Transverse colon (tissue), 4 donors: ENCODE measurements at regions not wholly inside any gene's neighbourhood (a gene's known extent, or its start where the extent isn't known, plus 50 kb on each side); places are given as distances from the start of the nearest gene placed in this dataset.

Experiments used
- DNase-seq: peaks from one replicate; pipeline ENCODE4 v3.0.0-alpha.2; 2019
- H3K27ac ChIP-seq, 4 donors: fragments of 200-600 bp; sonication (generic); 2 replicates each; pipeline ENCODE4 v1.5.1; 2016 to 2018; ENCODE audit warnings: inconsistent platforms in 4 of 4
- H3K27me3 ChIP-seq: fragments of 200-600 bp; sonication (generic); 2 replicates; pipeline ENCODE4 v1.5.1; 2017; ENCODE audit warnings: inconsistent platforms
- H3K36me3 ChIP-seq, 4 donors: fragments of 200-600 bp; sonication (generic); 2 replicates each; pipeline ENCODE4 v1.5.1; 2017 to 2019; ENCODE audit warnings: inconsistent platforms in 4 of 4
- H3K4me1 ChIP-seq, 4 donors: fragments of 200-600 bp; sonication (generic); 2 replicates each; pipeline ENCODE4 v1.5.1; 2017 to 2020; ENCODE audit warnings: inconsistent platforms in 4 of 4
- H3K4me3 ChIP-seq, 4 donors: fragments of 200-600 bp; sonication (generic); 1 replicate in 1 of 4; 2 replicates in 3 of 4; pipeline versions ENCODE4 v1.5.1 to v1.6.1; 2017 to 2019; ENCODE audit warnings: inconsistent platforms in 4 of 4
- H3K9me3 ChIP-seq, 2 donors: fragments of 200-600 bp; sonication (generic); 2 replicates each; pipeline ENCODE4 v1.5.1; 2017 to 2019; ENCODE audit warnings: inconsistent platforms in 2 of 2
- EP300 ChIP-seq: sonication (generic); formaldehyde crosslinking; IDR thresholded peaks from one replicate; pipeline ENCODE4 v1.6.1; 2017; ENCODE audit warnings: antibody characterized with exemption, low read depth
- POLR2A ChIP-seq: fragments of 450-650 bp; IDR thresholded peaks from one replicate; pipeline ENCODE4 v1.6.1; 2016; ENCODE audit warnings: antibody characterized with exemption, mild to moderate bottlenecking, moderate library complexity
- POLR2AphosphoS5 ChIP-seq, 3 donors: sonication (generic); formaldehyde crosslinking; IDR thresholded peaks; one replicate each; pipeline ENCODE4 v1.6.1; 2016; ENCODE audit warnings: antibody characterized with exemption in 3 of 3
- WGBS, 2 donors: methylation state at CpG; one replicate each; pipeline ENCODE4 v1.1.5; 2018; ENCODE audit warnings: low coverage in 1 of 2; 5-methylcytosine and 5-hydroxymethylcytosine counted together
- in situ Hi-C, 4 donors: fragments of 200-750 bp; cut with MboI; loops; one replicate each; pipeline versions ENCODE4 v1.15.0 to v1.15.1; 2017; ENCODE audit warnings: low sequenced_read_pairs in 3 of 4, low pct_ligation_motif_present in 1 of 4, low pct_unique_long_range_greater_than_20kb in 1 of 4
- intact Hi-C: fragments of 100-400 bp; cut with DNase I; formaldehyde crosslinking; loops from one replicate; pipeline ENCODE4 v1.15.1; 2023; ENCODE audit warnings: low total_unique reads
- TF ChIP-seq, protein P1 (sequence below), 5 experiments: fragments of 200-600 bp in 3 of 5; fragments of 450-650 bp in 2 of 5; sonication (generic) in 3 of 5; IDR thresholded peaks; 1 replicate in 2 of 5; 2 replicates in 3 of 5; pipeline ENCODE4 v1.5.1; 2016 to 2017; ENCODE audit warnings: antibody characterized with exemption in 5 of 5, inconsistent platforms in 3 of 5, mild to moderate bottlenecking in 2 of 5, moderate library complexity in 1 of 5

DNA sequence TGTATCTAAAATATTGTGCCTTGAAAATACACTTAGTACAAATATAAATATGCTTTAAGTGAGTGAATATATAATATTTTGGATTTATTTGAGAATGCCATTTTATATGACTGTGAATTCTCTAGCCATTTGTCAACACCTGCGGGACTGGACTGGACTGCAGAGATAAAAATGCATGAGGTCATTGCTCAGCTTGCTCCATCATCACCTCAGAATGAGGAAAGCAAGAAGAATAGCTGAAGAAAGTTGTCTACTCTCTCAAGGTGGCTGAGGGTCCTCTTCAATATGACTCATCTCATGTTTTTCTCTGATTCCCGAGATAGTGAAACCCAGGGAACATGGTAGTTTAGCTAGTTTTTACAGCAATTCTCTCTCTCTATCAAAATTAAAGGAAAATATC, 732.5 kb upstream of the AGA start:
- Histone ChIP-seq H3K27me3 (no peaks in the 10 kb centered on the region), H3K4me1 (no peaks in the 10 kb centered on the region), H3K9me3 (no peaks in the 10 kb centered on the region), H3K27ac (no peak overlapping the region), H3K4me3 (no peak overlapping the region), H3K36me3 (no peaks in the 10 kb centered on the region)
- intact Hi-C loops (no loop called here), in situ Hi-C loops (no loop called here)
- 60 to 81% methylated on average over 1 to 2 of the region's 2 CpGs for WGBS, 2 donors
- no peak for DNase-seq
- TF ChIP-seq, protein P1, sequence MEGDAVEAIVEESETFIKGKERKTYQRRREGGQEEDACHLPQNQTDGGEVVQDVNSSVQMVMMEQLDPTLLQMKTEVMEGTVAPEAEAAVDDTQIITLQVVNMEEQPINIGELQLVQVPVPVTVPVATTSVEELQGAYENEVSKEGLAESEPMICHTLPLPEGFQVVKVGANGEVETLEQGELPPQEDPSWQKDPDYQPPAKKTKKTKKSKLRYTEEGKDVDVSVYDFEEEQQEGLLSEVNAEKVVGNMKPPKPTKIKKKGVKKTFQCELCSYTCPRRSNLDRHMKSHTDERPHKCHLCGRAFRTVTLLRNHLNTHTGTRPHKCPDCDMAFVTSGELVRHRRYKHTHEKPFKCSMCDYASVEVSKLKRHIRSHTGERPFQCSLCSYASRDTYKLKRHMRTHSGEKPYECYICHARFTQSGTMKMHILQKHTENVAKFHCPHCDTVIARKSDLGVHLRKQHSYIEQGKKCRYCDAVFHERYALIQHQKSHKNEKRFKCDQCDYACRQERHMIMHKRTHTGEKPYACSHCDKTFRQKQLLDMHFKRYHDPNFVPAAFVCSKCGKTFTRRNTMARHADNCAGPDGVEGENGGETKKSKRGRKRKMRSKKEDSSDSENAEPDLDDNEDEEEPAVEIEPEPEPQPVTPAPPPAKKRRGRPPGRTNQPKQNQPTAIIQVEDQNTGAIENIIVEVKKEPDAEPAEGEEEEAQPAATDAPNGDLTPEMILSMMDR (IDR thresholded peaks at IDR 0.05), result no peak
- TF ChIP-seq EP300, result no peak
- TF ChIP-seq POLR2AphosphoS5 (IDR thresholded peaks at IDR 0.05), result no peak
- no peak for TF ChIP-seq POLR2A

DNA sequence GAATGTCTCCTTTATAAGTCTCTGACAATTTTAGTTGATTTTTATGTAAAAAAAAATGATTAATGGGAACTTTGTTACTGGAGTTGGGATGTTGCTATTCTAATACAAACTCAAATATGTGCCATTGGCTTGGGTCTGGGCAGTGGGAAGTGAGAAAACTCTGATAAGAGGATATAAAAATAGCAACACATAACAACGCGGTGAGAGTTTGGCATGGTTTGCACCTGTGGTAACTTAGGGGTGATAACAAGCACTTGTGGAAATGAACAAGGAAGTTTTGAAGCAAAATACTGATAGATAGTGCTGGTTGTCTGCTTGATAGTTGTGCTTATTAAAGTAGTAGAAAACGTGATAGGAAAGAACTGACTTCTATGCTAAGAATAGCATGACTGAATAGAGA, 743.3 kb upstream of the AGA start:
- intact Hi-C loops (loop anchor here (5.0 kb wide), 1 partner anchor 543 kb away; no protein-coding TSS in a partner anchor), in situ Hi-C loops (no loop called here)
- H3K4me3 ChIP-seq, result no peak overlapping the region
- no peaks in the 10 kb centered on the region for H3K36me3 ChIP-seq
- WGBS, 2 donors, result 32 to 40% methylated on average over 3 of the region's 3 CpGs
- DNase-seq, result no peak
- H3K4me1 ChIP-seq, result no peaks in the 10 kb centered on the region
- no peak overlapping the region for H3K27ac ChIP-seq
- TF ChIP-seq, protein P1 (IDR thresholded peaks at IDR 0.05), result no peak
- no peak for TF ChIP-seq POLR2A
- no peak for TF ChIP-seq POLR2AphosphoS5 (IDR thresholded peaks at IDR 0.05)
- no peak for TF ChIP-seq EP300
- no peaks in the 10 kb centered on the region for H3K9me3 ChIP-seq
- no peaks in the 10 kb centered on the region for H3K27me3 ChIP-seq

DNA sequence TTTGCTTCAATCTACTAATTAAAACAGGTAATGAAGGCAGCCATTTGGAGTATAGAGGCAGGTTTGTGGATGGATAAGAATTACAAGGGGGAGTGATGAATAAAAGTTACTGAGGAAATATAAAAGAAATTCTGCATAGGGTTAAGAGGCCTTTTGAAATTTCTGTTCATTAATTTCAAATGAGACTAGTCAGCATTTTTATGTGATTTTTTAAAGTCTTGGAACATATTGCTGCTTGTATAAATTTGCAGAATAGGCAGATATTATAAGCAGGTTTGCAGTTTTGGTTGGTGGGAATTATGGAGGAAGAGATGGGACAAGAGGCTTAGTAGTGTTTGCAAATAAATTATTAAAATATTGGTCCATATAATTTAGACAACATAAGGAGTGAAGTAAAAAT, 750.4 kb upstream of the AGA start:
- H3K9me3 ChIP-seq, result no peaks in the 10 kb centered on the region
- no peaks in the 10 kb centered on the region for H3K4me1 ChIP-seq
- no peak overlapping the region for H3K27ac ChIP-seq

DNA sequence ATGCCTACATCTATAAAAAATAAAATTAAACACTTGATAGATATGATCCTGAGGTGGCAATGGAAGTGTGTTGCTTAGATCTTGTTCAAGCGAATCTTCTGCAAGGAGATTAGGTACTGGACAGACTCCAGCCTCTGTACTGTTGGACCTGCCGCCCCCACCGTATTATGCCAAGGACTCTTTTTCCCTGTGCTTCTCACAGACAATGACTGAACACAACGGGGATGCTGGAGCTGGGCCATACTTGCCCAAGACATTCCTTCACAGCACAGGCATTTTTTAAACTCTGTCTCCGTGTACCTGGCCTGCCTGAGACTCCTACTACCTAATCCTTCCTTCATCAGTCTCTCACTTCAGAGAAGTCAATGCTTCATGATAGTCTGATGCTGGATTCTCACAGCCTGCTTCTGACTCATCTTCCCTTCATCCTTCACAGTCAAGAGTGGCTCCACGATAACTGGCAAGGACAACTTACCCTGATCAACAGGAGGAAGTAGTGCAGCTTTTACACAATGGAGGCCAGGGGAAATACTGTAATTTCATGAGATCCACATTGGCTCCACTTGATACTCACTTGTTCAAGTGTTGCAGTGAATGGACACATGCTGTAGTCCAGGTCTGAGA, 754.6 kb upstream of the AGA start:
- no peak overlapping the region for H3K27ac ChIP-seq
- WGBS, 2 donors, result 87 to 90% methylated on average over 4 to 6 of the region's 6 CpGs
- no peak overlapping the region for H3K4me3 ChIP-seq
- no peaks in the 10 kb centered on the region for H3K27me3 ChIP-seq
- H3K9me3 ChIP-seq, result no peaks in the 10 kb centered on the region
- intact Hi-C loops (no loop called here), in situ Hi-C loops (no loop called here)
- H3K36me3 ChIP-seq, result no peaks in the 10 kb centered on the region
- H3K4me1 ChIP-seq, result no peaks in the 10 kb centered on the region
- DNase-seq, result no peak
- TF ChIP-seq POLR2A, result no peak
- TF ChIP-seq EP300, result no peak
- TF ChIP-seq, protein P1 (IDR thresholded peaks at IDR 0.05), result no peak
- TF ChIP-seq POLR2AphosphoS5 (IDR thresholded peaks at IDR 0.05), result no peak

More for the DNA sequence above, 750.4 kb upstream of the AGA start:
- intact Hi-C loops, result no loop called here
- DNase-seq, result no peak
- no peaks in the 10 kb centered on the region for H3K36me3 ChIP-seq
- H3K4me3 ChIP-seq, result no peak overlapping the region
- no peaks in the 10 kb centered on the region for H3K27me3 ChIP-seq
- TF ChIP-seq POLR2A, result no peak
- TF ChIP-seq EP300, result no peak
- in situ Hi-C loops, result no loop called here

DNA sequence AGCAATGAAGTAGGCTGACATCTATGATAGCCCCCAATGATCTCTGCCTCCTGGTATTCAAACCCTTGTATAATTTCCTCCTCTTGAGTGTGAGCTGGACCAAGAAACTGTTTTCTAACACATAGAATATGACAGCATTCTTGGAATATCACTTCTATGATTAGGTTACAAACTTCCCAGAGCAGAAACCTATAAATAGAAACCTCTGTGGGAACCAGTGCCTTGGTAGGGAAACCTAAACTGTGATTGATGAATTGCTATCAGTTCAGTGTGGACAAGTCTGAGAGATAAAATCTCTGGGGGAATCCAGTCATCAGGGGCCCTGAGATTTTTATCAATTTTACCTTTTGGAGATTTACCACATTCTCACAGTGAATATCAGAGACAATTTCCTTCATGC, 756.5 kb upstream of the AGA start:
- Histone ChIP-seq H3K4me3 (no peak overlapping the region), H3K27me3 (no peaks in the 10 kb centered on the region), H3K36me3 (no peaks in the 10 kb centered on the region), H3K27ac (no peak overlapping the region), H3K4me1 (no peaks in the 10 kb centered on the region), H3K9me3 (no peaks in the 10 kb centered on the region)
- no peak for DNase-seq
- in situ Hi-C loops, result no loop called here
- intact Hi-C loops, result no loop called here
- TF ChIP-seq POLR2A (no peak), POLR2AphosphoS5 (IDR thresholded peaks at IDR 0.05) (no peak), EP300 (no peak)
- TF ChIP-seq, protein P1 (IDR thresholded peaks at IDR 0.05), result no peak
